ENCODE measurements at regions not wholly inside any gene's neighbourhood (a gene's known extent, or its start where the extent isn't known, plus 50 kb on each side); places are given as distances from the start of the nearest gene placed in this dataset.

GRCh38 chr5:100130307-100130706 is 404.9 kb upstream of the FAM174A start:
- TF ChIP-seq POLR2AphosphoS5 (IDR thresholded peaks at IDR 0.05; ENCODE audit: low read depth, low read length) (no peak), POLR2A (IDR thresholded peaks at IDR 0.05; ENCODE audit: low read depth, low read length) (no peak)
